IMR-90 (cell line): ENCODE measurements at regions not wholly inside any gene's neighbourhood (a gene's known extent, or its start where the extent isn't known, plus 50 kb on each side); places are given as distances from the start of the nearest gene placed in this dataset.

Experiments
- CTCF ChIP-seq: conservative IDR thresholded peaks from 2 replicates; pipeline ENCODE4 v1.5.1; 2012; ENCODE audit warnings: mild to moderate bottlenecking, low read depth, low read length, improper control_type of control experiment
- RCOR1 ChIP-seq: IDR thresholded peaks from 2 replicates; pipeline ENCODE4 v1.6.1; 2012; ENCODE audit warnings: mild to moderate bottlenecking, low read length, improper control_type of control experiment; ENCODE audit not compliant: insufficient replicate concordance

DNA sequence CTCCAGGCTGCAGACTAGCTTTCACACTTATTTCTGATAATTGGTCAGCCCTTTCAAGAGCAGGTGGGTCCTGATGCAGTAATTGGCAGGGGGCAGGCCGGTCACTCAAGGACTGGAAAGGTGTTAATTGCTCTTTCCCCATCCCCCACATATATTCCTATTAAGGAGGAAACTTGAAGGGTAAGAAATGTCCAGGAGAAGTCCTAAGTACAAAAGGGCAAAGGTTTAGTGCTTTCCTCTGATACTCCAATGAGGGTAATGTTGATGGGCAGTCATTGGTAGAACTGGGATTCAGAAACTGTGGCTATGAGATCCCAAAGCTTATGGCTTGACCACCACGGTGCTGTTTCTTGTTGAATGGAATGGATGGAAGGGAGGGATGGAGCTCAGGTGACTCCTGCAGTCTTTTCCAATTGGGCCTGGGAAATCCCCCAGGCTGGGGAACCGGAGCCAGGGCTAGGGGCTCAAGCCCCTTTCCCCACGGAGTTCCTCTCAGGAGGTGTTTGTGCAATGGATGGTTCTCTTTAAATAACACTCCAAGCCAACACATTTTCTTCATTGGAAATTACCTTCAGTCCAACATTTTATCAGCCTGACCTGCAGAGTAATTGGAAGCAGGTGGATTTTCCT, 103.2 kb upstream of the ALDH1B1 start:
- TF ChIP-seq RCOR1 = no peak
- no peak for TF ChIP-seq CTCF
